Transverse colon (tissue), 4 donors: ENCODE measurements at regions not wholly inside any gene's neighbourhood (a gene's known extent, or its start where the extent isn't known, plus 50 kb on each side); places are given as distances from the start of the nearest gene placed in this dataset.
"Not testable (repeated sequence)": the region's sequence is repeated elsewhere in the genome, so short reads cannot be mapped to it uniquely, and the experiment has no call there.

Source experiments
- DNase-seq: peaks from one replicate; pipeline ENCODE4 v3.0.0-alpha.2; 2019
- H3K27ac ChIP-seq, 4 donors: fragments of 200-600 bp; sonication (generic); 2 replicates each; pipeline ENCODE4 v1.5.1; 2016 to 2018; ENCODE audit warnings: inconsistent platforms in 4 of 4
- H3K27me3 ChIP-seq: fragments of 200-600 bp; sonication (generic); 2 replicates; pipeline ENCODE4 v1.5.1; 2017; ENCODE audit warnings: inconsistent platforms
- H3K36me3 ChIP-seq, 4 donors: fragments of 200-600 bp; sonication (generic); 2 replicates each; pipeline ENCODE4 v1.5.1; 2017 to 2019; ENCODE audit warnings: inconsistent platforms in 4 of 4
- H3K4me1 ChIP-seq, 4 donors: fragments of 200-600 bp; sonication (generic); 2 replicates each; pipeline ENCODE4 v1.5.1; 2017 to 2020; ENCODE audit warnings: inconsistent platforms in 4 of 4
- H3K4me3 ChIP-seq, 4 donors: fragments of 200-600 bp; sonication (generic); 1 replicate in 1 of 4; 2 replicates in 3 of 4; pipeline versions ENCODE4 v1.5.1 to v1.6.1; 2017 to 2019; ENCODE audit warnings: inconsistent platforms in 4 of 4
- H3K9me3 ChIP-seq, 2 donors: fragments of 200-600 bp; sonication (generic); 2 replicates each; pipeline ENCODE4 v1.5.1; 2017 to 2019; ENCODE audit warnings: inconsistent platforms in 2 of 2
- EP300 ChIP-seq: sonication (generic); formaldehyde crosslinking; IDR thresholded peaks from one replicate; pipeline ENCODE4 v1.6.1; 2017; ENCODE audit warnings: antibody characterized with exemption, low read depth
- POLR2A ChIP-seq: fragments of 450-650 bp; IDR thresholded peaks from one replicate; pipeline ENCODE4 v1.6.1; 2016; ENCODE audit warnings: antibody characterized with exemption, mild to moderate bottlenecking, moderate library complexity
- POLR2AphosphoS5 ChIP-seq, 3 donors: sonication (generic); formaldehyde crosslinking; IDR thresholded peaks; one replicate each; pipeline ENCODE4 v1.6.1; 2016; ENCODE audit warnings: antibody characterized with exemption in 3 of 3
- WGBS, 2 donors: methylation state at CpG; one replicate each; pipeline ENCODE4 v1.1.5; 2018; ENCODE audit warnings: low coverage in 1 of 2; 5-methylcytosine and 5-hydroxymethylcytosine counted together
- in situ Hi-C, 4 donors: fragments of 200-750 bp; cut with MboI; loops; one replicate each; pipeline versions ENCODE4 v1.15.0 to v1.15.1; 2017; ENCODE audit warnings: low sequenced_read_pairs in 3 of 4, low pct_ligation_motif_present in 1 of 4, low pct_unique_long_range_greater_than_20kb in 1 of 4
- intact Hi-C: fragments of 100-400 bp; cut with DNase I; formaldehyde crosslinking; loops from one replicate; pipeline ENCODE4 v1.15.1; 2023; ENCODE audit warnings: low total_unique reads
- TF ChIP-seq, protein P1 (sequence below), 5 experiments: fragments of 200-600 bp in 3 of 5; fragments of 450-650 bp in 2 of 5; sonication (generic) in 3 of 5; IDR thresholded peaks; 1 replicate in 2 of 5; 2 replicates in 3 of 5; pipeline ENCODE4 v1.5.1; 2016 to 2017; ENCODE audit warnings: antibody characterized with exemption in 5 of 5, inconsistent platforms in 3 of 5, mild to moderate bottlenecking in 2 of 5, moderate library complexity in 1 of 5

DNA sequence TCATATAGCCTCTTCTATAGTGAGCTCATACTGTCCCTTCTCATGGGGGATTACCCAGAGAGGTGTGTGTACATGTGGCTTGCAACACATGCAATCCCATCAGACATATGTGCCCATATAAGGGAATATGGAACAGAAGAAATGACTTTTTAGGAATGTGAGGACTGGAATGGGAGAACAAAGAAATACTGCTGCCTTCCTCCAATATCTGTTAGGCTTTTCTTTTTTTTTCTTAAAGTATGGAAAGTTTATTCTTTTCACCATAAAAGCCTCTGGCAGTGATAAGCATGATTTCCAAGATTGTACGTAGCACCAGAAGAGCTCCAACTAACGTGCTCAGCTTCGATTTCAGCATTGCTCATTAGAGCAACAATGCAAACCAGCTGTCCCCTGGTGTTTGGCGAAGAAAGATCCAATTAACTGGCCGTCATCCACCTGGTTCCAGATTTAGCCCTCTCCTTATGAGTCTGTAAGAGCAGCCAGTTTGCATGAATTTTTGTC lies 113.6 kb downstream of the ADCYAP1 start:
- no peaks in the 10 kb centered on the region for H3K36me3 ChIP-seq
- no peaks in the 10 kb centered on the region for H3K4me1 ChIP-seq
- WGBS, 2 donors: 68 to 80% methylated on average over 1 to 5 of the region's 5 CpGs
- H3K9me3 ChIP-seq: no peaks in the 10 kb centered on the region
- intact Hi-C loops: no loop called here
- no peaks in the 10 kb centered on the region for H3K27me3 ChIP-seq
- no peak for DNase-seq
- TF ChIP-seq, protein P1, sequence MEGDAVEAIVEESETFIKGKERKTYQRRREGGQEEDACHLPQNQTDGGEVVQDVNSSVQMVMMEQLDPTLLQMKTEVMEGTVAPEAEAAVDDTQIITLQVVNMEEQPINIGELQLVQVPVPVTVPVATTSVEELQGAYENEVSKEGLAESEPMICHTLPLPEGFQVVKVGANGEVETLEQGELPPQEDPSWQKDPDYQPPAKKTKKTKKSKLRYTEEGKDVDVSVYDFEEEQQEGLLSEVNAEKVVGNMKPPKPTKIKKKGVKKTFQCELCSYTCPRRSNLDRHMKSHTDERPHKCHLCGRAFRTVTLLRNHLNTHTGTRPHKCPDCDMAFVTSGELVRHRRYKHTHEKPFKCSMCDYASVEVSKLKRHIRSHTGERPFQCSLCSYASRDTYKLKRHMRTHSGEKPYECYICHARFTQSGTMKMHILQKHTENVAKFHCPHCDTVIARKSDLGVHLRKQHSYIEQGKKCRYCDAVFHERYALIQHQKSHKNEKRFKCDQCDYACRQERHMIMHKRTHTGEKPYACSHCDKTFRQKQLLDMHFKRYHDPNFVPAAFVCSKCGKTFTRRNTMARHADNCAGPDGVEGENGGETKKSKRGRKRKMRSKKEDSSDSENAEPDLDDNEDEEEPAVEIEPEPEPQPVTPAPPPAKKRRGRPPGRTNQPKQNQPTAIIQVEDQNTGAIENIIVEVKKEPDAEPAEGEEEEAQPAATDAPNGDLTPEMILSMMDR (IDR thresholded peaks at IDR 0.05): no peak
- TF ChIP-seq EP300 (no peak), POLR2A (no peak), POLR2AphosphoS5 (IDR thresholded peaks at IDR 0.05) (no peak)
- H3K4me3 ChIP-seq: no peak overlapping the region
- H3K27ac ChIP-seq: no peak overlapping the region
- in situ Hi-C loops: no loop called here

- in situ Hi-C loops (no loop called here), intact Hi-C loops (no loop called here)
- Histone ChIP-seq H3K4me1 (no peaks in the 10 kb centered on the region), H3K27ac (no peak overlapping the region), H3K4me3 (no peak overlapping the region), H3K27me3 (no peaks in the 10 kb centered on the region), H3K36me3 (no peaks in the 10 kb centered on the region), H3K9me3 (no peaks in the 10 kb centered on the region)
- no peak for DNase-seq
- WGBS, 2 donors: 54 to 65% methylated on average over 3 of the region's 3 CpGs
- TF ChIP-seq EP300: no peak
Measured at GRCh38 chr18:1019191-1019590, 114.5 kb downstream of the ADCYAP1 start.

DNA sequence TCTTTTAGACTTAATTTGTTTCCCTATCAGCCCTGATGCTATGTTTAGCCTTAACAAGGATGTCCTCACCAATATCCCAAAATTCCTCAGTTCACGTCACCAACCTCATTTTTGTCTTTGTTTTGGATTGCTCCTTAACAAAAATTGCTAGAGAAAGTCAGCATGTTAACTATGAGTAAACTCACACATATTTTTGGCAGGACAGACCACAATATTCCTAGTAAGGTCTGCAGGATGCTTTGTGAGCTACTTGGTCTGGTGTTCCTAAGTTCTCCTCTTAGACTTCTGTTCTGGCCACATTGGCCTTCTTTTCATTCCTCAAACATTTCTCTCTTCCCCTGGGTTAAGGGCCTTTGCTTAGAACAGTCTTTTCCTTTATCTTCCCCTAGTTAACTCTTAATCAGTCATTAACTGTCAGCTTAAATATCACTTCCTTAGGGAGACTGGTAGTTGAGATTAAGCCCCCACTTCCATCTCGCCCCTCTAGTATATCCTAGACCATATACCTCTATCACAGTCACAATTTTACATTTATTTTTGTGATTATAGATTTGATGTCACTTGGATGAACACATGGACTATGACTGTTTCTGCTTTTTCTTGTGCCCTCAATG lies 116.2 kb downstream of the ADCYAP1 start:
- no peaks in the 10 kb centered on the region for H3K36me3 ChIP-seq
- DNase-seq: no peak
- no peaks in the 10 kb centered on the region for H3K4me1 ChIP-seq
- WGBS, 2 donors: 62% methylated on average over 2 of the region's 2 CpGs; no CpG with 5 or more reads in 1 of the 2 donors
- in situ Hi-C loops: no loop called here
- H3K9me3 ChIP-seq: no peaks in the 10 kb centered on the region
- no peak overlapping the region for H3K27ac ChIP-seq
- intact Hi-C loops: no loop called here
- TF ChIP-seq POLR2AphosphoS5 (IDR thresholded peaks at IDR 0.05): no peak
- TF ChIP-seq POLR2A: no peak
- TF ChIP-seq EP300: no peak
- TF ChIP-seq, protein P1 (IDR thresholded peaks at IDR 0.05): no peak
- H3K4me3 ChIP-seq: no peak overlapping the region
- no peaks in the 10 kb centered on the region for H3K27me3 ChIP-seq

GRCh38 chr18:1026930-1027329 lies 122.3 kb downstream of the ADCYAP1 start:
- H3K27ac ChIP-seq: no peak overlapping the region
- no peaks in the 10 kb centered on the region for H3K4me1 ChIP-seq
- intact Hi-C loops: no loop called here
- no peak for DNase-seq
- no peak overlapping the region for H3K4me3 ChIP-seq
- no peak for TF ChIP-seq POLR2A
- no peak for TF ChIP-seq EP300
- H3K27me3 ChIP-seq: no peaks in the 10 kb centered on the region
- peaks cover 4 to 8% of the 10 kb centered on the region in 2 donors for H3K9me3 ChIP-seq
- in situ Hi-C loops: no loop called here
- no peaks in the 10 kb centered on the region for H3K36me3 ChIP-seq
- WGBS, 2 donors: 67 to 71% methylated on average over 1 of the region's 1 CpG

DNA sequence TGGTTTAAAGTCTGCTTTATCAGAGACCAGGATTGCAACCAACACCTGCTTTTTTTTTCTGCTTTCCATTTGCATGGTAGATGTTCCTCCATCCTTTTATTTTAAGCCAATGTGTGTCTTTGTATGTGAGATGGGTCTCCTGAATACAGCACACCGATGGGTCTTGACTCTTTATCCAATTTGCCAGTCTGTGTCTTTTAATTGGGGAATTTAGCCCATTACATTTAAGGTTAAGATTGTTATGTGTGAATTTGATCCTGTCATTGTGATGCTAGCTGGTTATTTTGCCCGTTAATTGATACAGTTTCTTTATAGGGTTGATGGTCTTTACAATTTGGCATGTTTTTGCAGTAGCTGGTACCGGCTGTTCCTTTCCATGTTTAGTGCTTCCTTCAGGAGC lies 128.4 kb downstream of the ADCYAP1 start:
- intact Hi-C loops, H3K27me3 ChIP-seq, H3K9me3 ChIP-seq, DNase-seq, H3K4me1 ChIP-seq, H3K4me3 ChIP-seq, H3K36me3 ChIP-seq, H3K27ac ChIP-seq, in situ Hi-C loops: not testable (repeated sequence)
- WGBS, 2 donors: 78 to 79% methylated on average over 3 of the region's 3 CpGs
